ENCODE measurements at regions not wholly inside any gene's neighbourhood (a gene's known extent, or its start where the extent isn't known, plus 50 kb on each side); places are given as distances from the start of the nearest gene placed in this dataset.
"Not testable (repeated sequence)": the region's sequence is repeated elsewhere in the genome, so short reads cannot be mapped to it uniquely, and the experiment has no call there.

DNA sequence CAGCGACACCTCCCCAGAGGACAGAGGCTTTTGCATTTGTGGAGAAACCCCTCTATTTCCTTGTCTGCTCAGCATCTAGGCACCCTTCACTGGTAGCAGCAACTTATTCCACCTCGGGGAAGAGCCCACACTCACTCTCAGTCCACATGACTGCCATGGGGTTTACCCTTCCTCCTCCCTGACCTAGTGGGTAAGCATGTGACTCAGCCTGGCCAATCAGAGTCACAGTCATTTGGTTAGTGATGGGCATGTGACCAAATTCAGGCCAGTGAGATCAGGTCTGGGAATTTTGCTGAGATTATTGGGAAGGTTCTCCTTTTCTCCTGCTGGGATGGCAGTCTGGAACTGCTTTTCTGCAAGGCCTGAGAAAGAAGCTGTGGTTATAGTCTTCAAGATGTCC is 145.7 kb upstream of the PHACTR3 start:
- DNase-seq (ENCODE audit: low read depth in 3 of 3, low spot score in 2 of 3): no peak

- no peak for DNase-seq (ENCODE audit: low read depth in 3 of 3, low spot score in 2 of 3)
These were observed 144.8 kb upstream of the PHACTR3 start for GRCh38 chr20:59459586-59459985.

GRCh38 chr20:59460352-59460751 is 144.0 kb upstream of the PHACTR3 start:
- DNase-seq (ENCODE audit: low read depth in 3 of 3, low spot score in 2 of 3): no peak

GRCh38 chr20:59461526-59461925 is 142.8 kb upstream of the PHACTR3 start:
- DNase-seq (ENCODE audit: low read depth in 3 of 3, low spot score in 2 of 3): no peak

- DNase-seq (ENCODE audit: low read depth in 3 of 3, low spot score in 2 of 3): no peak
These were observed 142.1 kb upstream of the PHACTR3 start for GRCh38 chr20:59462249-59462648.

- no peak for DNase-seq (ENCODE audit: low read depth in 3 of 3, low spot score in 2 of 3)
These were observed 140.8 kb upstream of the PHACTR3 start for GRCh38 chr20:59463541-59463940.

- no peak for DNase-seq (ENCODE audit: low read depth in 3 of 3, low spot score in 2 of 3)
These were observed 138.1 kb upstream of the PHACTR3 start for GRCh38 chr20:59466107-59466815.

GRCh38 chr20:59468831-59469230 is 135.5 kb upstream of the PHACTR3 start:
- no peak for DNase-seq (ENCODE audit: low read depth in 3 of 3, low spot score in 2 of 3)

GRCh38 chr20:59469267-59470252 is 134.8 kb upstream of the PHACTR3 start:
- no peak for DNase-seq (ENCODE audit: low read depth in 3 of 3, low spot score in 2 of 3)

- no peak for DNase-seq (ENCODE audit: low read depth in 3 of 3, low spot score in 2 of 3)
These were observed 133.8 kb upstream of the PHACTR3 start for GRCh38 chr20:59470521-59470920.

GRCh38 chr20:59471653-59472421 is 132.5 kb upstream of the PHACTR3 start:
- no peak for DNase-seq (ENCODE audit: low read depth in 3 of 3, low spot score in 2 of 3)

DNA sequence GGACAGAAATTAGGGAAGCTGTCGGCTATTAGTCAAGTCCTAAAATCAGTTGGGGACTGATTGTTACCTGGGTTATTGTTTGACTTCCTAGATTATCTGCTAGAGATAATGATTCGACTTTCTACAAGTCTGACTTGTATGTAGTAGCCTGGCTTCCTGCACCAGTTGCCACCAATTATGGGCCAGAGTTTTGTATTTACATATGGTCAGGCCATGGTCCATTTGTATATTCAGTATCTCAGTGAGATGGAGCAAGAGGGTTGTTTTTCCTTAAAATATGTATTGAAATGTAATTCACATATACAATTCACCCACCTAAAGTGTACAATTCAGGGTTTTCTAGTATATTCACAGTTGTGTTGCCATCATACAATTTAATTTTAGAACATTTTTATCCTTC is 130.6 kb upstream of the PHACTR3 start:
- no peak for DNase-seq (ENCODE audit: low read depth in 3 of 3, low spot score in 2 of 3)

- no peak for DNase-seq (ENCODE audit: low read depth in 3 of 3, low spot score in 2 of 3)
These were observed 123.3 kb upstream of the PHACTR3 start for GRCh38 chr20:59481067-59481466.

GRCh38 chr20:59481477-59482018 is 122.8 kb upstream of the PHACTR3 start:
- no peak for DNase-seq (ENCODE audit: low read depth in 3 of 3, low spot score in 2 of 3)

- DNase-seq (ENCODE audit: low read depth in 3 of 3, low spot score in 2 of 3): no peak
These were observed 121.8 kb upstream of the PHACTR3 start for GRCh38 chr20:59482351-59483187.

DNA sequence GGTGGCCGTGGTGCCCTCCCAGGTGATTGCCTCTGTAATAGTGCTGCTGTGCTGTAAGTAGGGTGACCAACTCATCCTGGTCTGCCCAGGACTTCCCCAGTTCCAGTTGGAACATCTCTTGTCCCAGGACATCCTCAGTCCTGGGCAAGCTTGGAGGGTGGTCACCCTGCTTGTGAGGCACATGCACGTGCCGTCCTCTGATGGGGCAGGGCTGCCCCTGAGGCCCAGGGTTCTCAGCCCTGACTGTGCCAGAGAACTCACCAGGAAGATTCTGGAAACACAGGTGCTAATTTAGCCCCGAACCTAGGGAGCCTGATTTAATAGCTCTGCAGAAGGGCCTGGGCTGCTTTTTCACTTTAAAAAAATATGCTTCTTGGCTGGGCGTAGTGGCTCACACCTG is 120.9 kb upstream of the PHACTR3 start:
- no peak for DNase-seq (ENCODE audit: low read depth in 3 of 3, low spot score in 2 of 3)

- no peak for DNase-seq (ENCODE audit: low read depth in 3 of 3, low spot score in 2 of 3)
These were observed 120.1 kb upstream of the PHACTR3 start for GRCh38 chr20:59484228-59484627.

DNA sequence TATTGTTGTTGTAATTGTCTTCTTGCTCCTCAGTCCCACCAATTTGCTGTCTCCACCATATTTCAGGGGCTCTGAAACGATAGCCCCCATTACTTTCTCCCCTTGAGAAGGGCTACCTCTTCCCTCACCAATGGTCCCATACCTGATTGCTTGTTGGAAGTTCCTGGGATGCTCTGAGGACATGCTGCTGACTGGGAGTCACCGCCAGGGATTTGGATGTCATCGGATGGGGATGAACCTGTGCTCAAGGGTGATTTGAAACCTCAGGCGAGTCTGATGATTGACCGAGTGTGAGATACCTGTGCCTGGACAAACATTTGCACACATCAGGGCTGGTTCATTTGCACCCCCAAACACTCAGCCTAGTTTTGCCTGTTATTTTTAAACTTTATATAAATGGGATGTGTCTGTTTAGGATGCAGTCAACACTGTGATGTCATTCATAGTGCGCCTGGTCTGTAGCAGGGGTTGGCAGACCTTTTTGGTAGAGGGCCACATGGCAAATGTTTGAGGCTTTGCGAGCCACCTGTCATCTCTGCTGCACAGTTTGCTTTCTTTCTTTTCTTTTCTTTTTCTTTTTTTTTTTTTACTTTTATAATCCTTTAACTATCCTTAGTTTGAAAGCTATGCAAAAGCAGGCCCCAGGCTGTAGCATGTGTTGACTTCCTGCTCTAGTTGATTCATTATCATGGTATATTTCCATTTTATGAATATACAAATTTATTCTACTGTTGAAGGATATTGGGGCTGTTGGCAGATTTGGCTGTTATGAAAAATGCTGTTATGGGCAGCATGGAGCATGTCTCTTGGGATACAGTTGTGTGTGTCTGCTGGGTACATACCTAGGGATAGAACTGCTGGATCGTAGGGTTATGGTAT is 118.5 kb upstream of the PHACTR3 start:
- DNase-seq (ENCODE audit: low read depth in 3 of 3, low spot score in 2 of 3): no peak

- DNase-seq (ENCODE audit: low read depth in 3 of 3, low spot score in 2 of 3): not testable (repeated sequence)
These were observed 115.9 kb upstream of the PHACTR3 start for GRCh38 chr20:59488459-59488858.
